GM12878 (cell line): ENCODE measurements at regions not wholly inside any gene's neighbourhood (a gene's known extent, or its start where the extent isn't known, plus 50 kb on each side); places are given as distances from the start of the nearest gene placed in this dataset.

Experiments
- ATAC-seq: fragments of 200-7000 bp; cut with Tn5 transposase; 3 replicates; pipeline ENCODE4 v1.9.1; 2020; ENCODE audit warnings: mild to moderate bottlenecking, moderate library complexity
- BruUV-seq: library from RNA; stranded (reverse); fragments of 400-500 nt; replicated peaks from 2 replicates; lab custom pipeline; 2021; lab: Mats Ljungman, UMichigan
- CTCF ChIA-PET: fragments of 300-600 bp; sonication (Branson Sonifier 250); formaldehyde crosslinking; extraction: SDS; loops from one replicate; lab custom pipeline; 2021; ENCODE audit warnings: inconsistent platforms; lab: Yijun Ruan, JAX
- POLR2A ChIA-PET: fragments of 350-600 bp; formaldehyde crosslinking; extraction: SDS; loops from one replicate; lab custom pipeline; 2021; ENCODE audit warnings: inconsistent platforms; lab: Charles Lee
- RAD21 ChIA-PET: fragments of 300-600 bp; sonication (Branson Sonifier 250); formaldehyde crosslinking; loops from one replicate; lab custom pipeline; 2023; ENCODE audit warnings: antibody characterized with exemption; ENCODE audit not compliant: unreplicated experiment; lab: Charles Lee
- SMC1A ChIA-PET: fragments of 300-600 bp; sonication (Branson Sonifier 250); formaldehyde crosslinking; loops from one replicate; lab custom pipeline; 2023; ENCODE audit not compliant: unreplicated experiment, uncharacterized antibody; lab: Charles Lee
- DNase-seq: peaks from one replicate; pipeline ENCODE4 v3.0.0-alpha.2; 2011; ENCODE audit warnings: low read depth, low spot score
- FAIRE-seq: peaks from 3 replicates; lab custom pipeline; 2011; peaks lifted over from hg19 to GRCh38; lab: Jason Lieb, UNC
- H2AFZ ChIP-seq: 2 replicates; pipeline ENCODE4 v1.6.0; 2011; ENCODE audit warnings: low read depth, low read length, control low read depth; ENCODE audit not compliant: control insufficient read depth
- H3K27ac ChIP-seq: 2 replicates; pipeline ENCODE4 v1.5.1; 2011; ENCODE audit warnings: control low read depth; ENCODE audit not compliant: control insufficient read depth, insufficient read depth
- H3K27me3 ChIP-seq, 2 experiments: replicated peaks in 1 of 2; 2 replicates each; pipeline versions ENCODE4 v1.6.0 to v1.6.1; 2011; ENCODE audit warnings: low read length in 1 of 2; ENCODE audit not compliant: control insufficient read depth in 2 of 2, insufficient read depth in 2 of 2
- H3K36me3 ChIP-seq, 2 experiments: 2 replicates each; pipeline ENCODE4 v1.5.1; 2011; ENCODE audit warnings: low read length in 1 of 2; ENCODE audit not compliant: control insufficient read depth in 2 of 2, insufficient read depth in 2 of 2
- H3K4me1 ChIP-seq: 2 replicates; pipeline ENCODE4 v1.6.1; 2011; ENCODE audit warnings: mild to moderate bottlenecking, low read length, moderate library complexity, mixed read lengths; ENCODE audit not compliant: control insufficient read depth, insufficient read depth
- H3K4me2 ChIP-seq: 2 replicates; pipeline ENCODE4 v1.6.0; 2011; ENCODE audit warnings: control low read depth; ENCODE audit not compliant: control insufficient read depth, insufficient read depth
- H3K4me3 ChIP-seq: fragments of 200-600 bp; sonication (generic); 2 replicates; pipeline ENCODE4 v1.5.1; 2016
- H3K79me2 ChIP-seq: 2 replicates; pipeline ENCODE4 v1.6.0; 2011; ENCODE audit warnings: low read length; ENCODE audit not compliant: control insufficient read depth, insufficient read depth
- H3K9ac ChIP-seq: 2 replicates; pipeline ENCODE4 v1.8.0; 2011; ENCODE audit warnings: low read length, control low read depth, mixed read lengths; ENCODE audit not compliant: control insufficient read depth, insufficient read depth
- H3K9me3 ChIP-seq: replicated peaks from 3 replicates; pipeline ENCODE4 v1.5.1; 2011; ENCODE audit warnings: mild to moderate bottlenecking, low read length; ENCODE audit not compliant: control insufficient read depth, insufficient read depth
- H4K20me1 ChIP-seq: 2 replicates; pipeline ENCODE4 v1.6.0; 2011; ENCODE audit not compliant: control insufficient read depth, insufficient read depth
- CHD1 ChIP-seq: IDR thresholded peaks from 2 replicates; pipeline ENCODE4 v1.6.1; 2012; ENCODE audit warnings: low read depth, low read length, improper control_type of control experiment
- CHD2 ChIP-seq: IDR thresholded peaks from 2 replicates; pipeline ENCODE4 v1.6.1; 2011; ENCODE audit warnings: low read depth, low read length, improper control_type of control experiment, borderline replicate concordance
- EGR1 ChIP-seq, 2 experiments: IDR thresholded peaks; 1 replicate in 1 of 2; 2 replicates in 1 of 2; pipeline ENCODE4 v1.6.1; 2011 to 2012; ENCODE audit warnings: low read depth in 2 of 2, low read length in 2 of 2, borderline replicate concordance in 1 of 2, mild to moderate bottlenecking in 1 of 2, moderate library complexity in 1 of 2
- JUNB ChIP-seq: IDR thresholded peaks from 2 replicates; pipeline ENCODE4 v1.6.1; 2016; ENCODE audit warnings: antibody characterized with exemption, mild to moderate bottlenecking
- LARP7 ChIP-seq: fragments of 450-650 bp; IDR thresholded peaks from 2 replicates; pipeline ENCODE4 v1.6.1; 2017; ENCODE audit warnings: mild to moderate bottlenecking
- PAX8 ChIP-seq: fragments of 450-650 bp; IDR thresholded peaks from 2 replicates; pipeline ENCODE4 v1.6.1; 2017; ENCODE audit warnings: mild to moderate bottlenecking, moderate library complexity
- RB1 ChIP-seq: fragments of 450-650 bp; formaldehyde crosslinking; IDR thresholded peaks from 2 replicates; pipeline ENCODE4 v1.6.1; 2017; ENCODE audit warnings: mild to moderate bottlenecking, borderline replicate concordance
- RELA ChIP-seq: fragments of 450-650 bp; IDR thresholded peaks from 2 replicates; pipeline ENCODE4 v1.8.0; 2014; ENCODE audit warnings: borderline replicate concordance; ENCODE audit not compliant: partially characterized antibody
- SMAD1 ChIP-seq: fragments of 450-650 bp; IDR thresholded peaks from 2 replicates; pipeline ENCODE4 v1.6.1; 2018; ENCODE audit warnings: mild to moderate bottlenecking, low read depth; ENCODE audit not compliant: partially characterized antibody
- SMAD5 ChIP-seq: IDR thresholded peaks from 2 replicates; pipeline ENCODE4 v1.6.1; 2016; ENCODE audit warnings: antibody characterized with exemption, low read depth
- SRF ChIP-seq, 2 experiments: IDR thresholded peaks; 2 replicates each; pipeline ENCODE4 v1.6.1; 2011; ENCODE audit warnings: low read depth in 2 of 2, low read length in 2 of 2, mild to moderate bottlenecking in 1 of 2, moderate library complexity in 1 of 2
- in situ Hi-C: fragments of 300-500 bp; cut with MboI; formaldehyde crosslinking; loops from 9 replicates; pipeline ENCODE4 v1.14.3; 2018; ENCODE audit warnings: mixed read lengths
- intact Hi-C: fragments of 100-400 bp; cut with micrococcal nuclease; formaldehyde crosslinking; loops from one replicate; pipeline ENCODE4 v1.14.2; 2022; ENCODE audit not compliant: unreplicated experiment
- TF ChIP-seq, protein P1 (sequence below): fragments of 450-650 bp; formaldehyde crosslinking; IDR thresholded peaks from 2 replicates; pipeline ENCODE4 v1.5.0; 2022; ENCODE audit warnings: mild to moderate bottlenecking, missing genetic modification characterization

DNA sequence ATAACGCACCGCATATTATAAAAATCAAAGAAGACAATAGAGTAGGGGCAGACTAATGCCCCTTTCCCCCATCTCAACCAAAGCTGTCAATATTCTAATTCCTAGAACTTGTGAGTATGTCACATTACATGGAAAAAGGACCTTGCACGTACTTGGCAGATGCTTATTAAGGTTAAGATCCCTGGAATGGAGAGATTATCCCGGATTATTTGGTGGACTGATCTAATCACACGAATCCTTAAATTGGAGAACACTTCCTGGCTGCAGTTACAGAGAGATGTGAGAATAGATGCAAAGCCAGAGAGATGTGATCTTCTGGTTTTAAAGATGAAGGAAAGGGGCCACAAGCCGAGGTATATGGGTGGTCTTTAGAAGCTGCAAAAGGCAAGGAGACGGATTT lies 548.7 kb downstream of the SPRY1 start (continued):
- TF ChIP-seq SRF (IDR thresholded peaks at IDR 0.05; ENCODE audit: low read depth in 2 of 2, low read length in 2 of 2) (no peak), LARP7 (no peak), RB1 (no peak), CHD2 (no peak), RELA (no peak)
- TF ChIP-seq, protein P1, sequence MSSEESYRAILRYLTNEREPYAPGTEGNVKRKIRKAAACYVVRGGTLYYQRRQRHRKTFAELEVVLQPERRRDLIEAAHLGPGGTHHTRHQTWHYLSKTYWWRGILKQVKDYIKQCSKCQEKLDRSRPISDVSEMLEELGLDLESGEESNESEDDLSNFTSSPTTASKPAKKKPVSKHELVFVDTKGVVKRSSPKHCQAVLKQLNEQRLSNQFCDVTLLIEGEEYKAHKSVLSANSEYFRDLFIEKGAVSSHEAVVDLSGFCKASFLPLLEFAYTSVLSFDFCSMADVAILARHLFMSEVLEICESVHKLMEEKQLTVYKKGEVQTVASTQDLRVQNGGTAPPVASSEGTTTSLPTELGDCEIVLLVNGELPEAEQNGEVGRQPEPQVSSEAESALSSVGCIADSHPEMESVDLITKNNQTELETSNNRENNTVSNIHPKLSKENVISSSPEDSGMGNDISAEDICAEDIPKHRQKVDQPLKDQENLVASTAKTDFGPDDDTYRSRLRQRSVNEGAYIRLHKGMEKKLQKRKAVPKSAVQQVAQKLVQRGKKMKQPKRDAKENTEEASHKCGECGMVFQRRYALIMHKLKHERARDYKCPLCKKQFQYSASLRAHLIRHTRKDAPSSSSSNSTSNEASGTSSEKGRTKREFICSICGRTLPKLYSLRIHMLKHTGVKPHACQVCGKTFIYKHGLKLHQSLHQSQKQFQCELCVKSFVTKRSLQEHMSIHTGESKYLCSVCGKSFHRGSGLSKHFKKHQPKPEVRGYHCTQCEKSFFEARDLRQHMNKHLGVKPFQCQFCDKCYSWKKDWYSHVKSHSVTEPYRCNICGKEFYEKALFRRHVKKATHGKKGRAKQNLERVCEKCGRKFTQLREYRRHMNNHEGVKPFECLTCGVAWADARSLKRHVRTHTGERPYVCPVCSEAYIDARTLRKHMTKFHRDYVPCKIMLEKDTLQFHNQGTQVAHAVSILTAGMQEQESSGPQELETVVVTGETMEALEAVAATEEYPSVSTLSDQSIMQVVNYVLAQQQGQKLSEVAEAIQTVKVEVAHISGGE (CRISPR knock-in tag) = no peak

DNA sequence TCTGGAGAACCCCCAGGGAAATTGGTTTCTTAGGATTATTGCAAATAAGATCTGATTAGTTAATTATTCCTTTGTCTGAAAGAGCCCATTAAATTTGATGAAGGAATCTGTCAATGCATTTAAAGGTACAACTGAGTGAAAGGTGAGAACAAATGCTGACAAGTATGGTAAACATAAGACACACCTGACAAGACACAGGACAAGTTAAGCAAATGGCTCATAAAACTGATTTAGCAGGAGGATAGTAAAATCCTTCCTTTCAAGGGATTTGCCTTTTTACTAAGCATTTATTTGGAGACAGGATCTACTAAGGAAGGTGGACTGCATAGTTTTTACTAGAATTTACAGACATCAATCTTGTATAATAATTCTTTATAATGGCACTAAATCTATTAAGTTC lies 553.9 kb downstream of the SPRY1 start:
- no peaks in the 10 kb centered on the region for H3K79me2 ChIP-seq
- H3K4me1 ChIP-seq = no peaks in the 10 kb centered on the region
- ChIA-PET RAD21 (no interaction called here), POLR2A (no interaction called here)
- no peak for FAIRE-seq
- H3K4me2 ChIP-seq = no peak overlapping the region
- no TSS peak for BruUV-seq
- H3K27me3 ChIP-seq = no peaks in the 10 kb centered on the region
- H4K20me1 ChIP-seq = no peaks in the 10 kb centered on the region
- no peak overlapping the region for H3K9ac ChIP-seq
- no peak for TF ChIP-seq CHD1
- TF ChIP-seq SMAD5 = no peak
- no peak for TF ChIP-seq PAX8
- no peak for TF ChIP-seq SMAD1
- TF ChIP-seq JUNB = no peak
- no peak for TF ChIP-seq EGR1 (IDR thresholded peaks at IDR 0.05; ENCODE audit: borderline replicate concordance in 1 of 2, low read depth in 2 of 2, low read length in 2 of 2)
- TF ChIP-seq, all 136 proteins: peak for 0
- in situ Hi-C loops (no loop called here), intact Hi-C loops (no loop called here)
- ChIA-PET CTCF (no interaction called here), SMC1A (no interaction called here)
- Histone ChIP-seq H3K27ac (no peak overlapping the region), H3K36me3 (no peaks in the 10 kb centered on the region), H2AFZ (no peak overlapping the region), H3K9me3 (no peaks in the 10 kb centered on the region), H3K4me3 (no peak overlapping the region)
- ATAC-seq = no peak
- no peak for DNase-seq
